ENCODE measurements at regions not wholly inside any gene's neighbourhood (a gene's known extent, or its start where the extent isn't known, plus 50 kb on each side); places are given as distances from the start of the nearest gene placed in this dataset.
"Not testable (repeated sequence)": the region's sequence is repeated elsewhere in the genome, so short reads cannot be mapped to it uniquely, and the experiment has no call there.

GRCh38 chr13:82458169-82458568 lies 1424.1 kb downstream of the SLITRK1 start:
- no peak for DNase-seq (ENCODE audit: low spot score in 2 of 2)
- peaks cover 21 to 44% of the 10 kb centered on the region in 2 donors for H3K9me3 Mint-ChIP-seq
- no peak for ATAC-seq
- no peak overlapping the region for H3K27ac Mint-ChIP-seq
- no peaks in the 10 kb centered on the region for H3K36me3 Mint-ChIP-seq

GRCh38 chr13:82457548-82457947 lies 1424.7 kb downstream of the SLITRK1 start:
- not testable (repeated sequence) for H3K36me3 Mint-ChIP-seq; ATAC-seq; H3K27ac Mint-ChIP-seq; DNase-seq (ENCODE audit: low spot score in 2 of 2)
- peaks cover 18 to 38% of the 10 kb centered on the region in 2 donors for H3K9me3 Mint-ChIP-seq

DNA sequence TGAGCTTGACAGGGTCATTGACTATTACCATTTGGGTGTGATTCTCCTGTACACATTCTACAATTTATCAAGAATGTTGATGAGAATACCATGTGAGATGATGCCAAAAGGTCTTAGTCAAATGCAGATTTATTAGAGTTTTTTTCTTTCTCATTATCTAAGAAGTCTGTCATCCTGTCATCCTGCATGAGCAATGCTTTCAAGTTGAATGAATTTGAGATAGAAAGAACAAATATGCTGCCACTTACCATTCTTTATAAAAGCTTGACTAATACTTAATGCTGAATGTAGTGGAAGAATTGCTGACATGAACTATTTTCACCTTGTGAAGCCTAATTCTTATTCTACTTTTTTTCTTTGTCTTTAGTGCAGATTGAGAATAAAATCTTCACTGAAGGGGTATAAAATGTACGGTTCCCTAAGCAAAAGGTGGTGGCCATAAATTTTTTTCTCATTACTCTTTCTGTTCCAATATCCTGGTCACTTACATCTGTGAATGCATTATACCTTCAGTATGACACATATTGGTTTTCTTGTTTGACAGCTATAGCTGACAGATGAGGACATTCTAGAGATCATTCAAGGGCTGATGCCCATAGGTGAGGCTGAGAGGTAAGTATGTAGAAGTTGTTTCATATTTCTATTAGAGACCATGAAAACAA lies 1434.7 kb downstream of the SLITRK1 start:
- no peaks in the 10 kb centered on the region for H3K36me3 Mint-ChIP-seq
- H3K9me3 Mint-ChIP-seq, result peaks cover 4% of the 10 kb centered on the region in 2 donors
- DNase-seq (ENCODE audit: low spot score in 2 of 2) (no peak), ATAC-seq (no peak)
- H3K27ac Mint-ChIP-seq, result no peak overlapping the region

DNA sequence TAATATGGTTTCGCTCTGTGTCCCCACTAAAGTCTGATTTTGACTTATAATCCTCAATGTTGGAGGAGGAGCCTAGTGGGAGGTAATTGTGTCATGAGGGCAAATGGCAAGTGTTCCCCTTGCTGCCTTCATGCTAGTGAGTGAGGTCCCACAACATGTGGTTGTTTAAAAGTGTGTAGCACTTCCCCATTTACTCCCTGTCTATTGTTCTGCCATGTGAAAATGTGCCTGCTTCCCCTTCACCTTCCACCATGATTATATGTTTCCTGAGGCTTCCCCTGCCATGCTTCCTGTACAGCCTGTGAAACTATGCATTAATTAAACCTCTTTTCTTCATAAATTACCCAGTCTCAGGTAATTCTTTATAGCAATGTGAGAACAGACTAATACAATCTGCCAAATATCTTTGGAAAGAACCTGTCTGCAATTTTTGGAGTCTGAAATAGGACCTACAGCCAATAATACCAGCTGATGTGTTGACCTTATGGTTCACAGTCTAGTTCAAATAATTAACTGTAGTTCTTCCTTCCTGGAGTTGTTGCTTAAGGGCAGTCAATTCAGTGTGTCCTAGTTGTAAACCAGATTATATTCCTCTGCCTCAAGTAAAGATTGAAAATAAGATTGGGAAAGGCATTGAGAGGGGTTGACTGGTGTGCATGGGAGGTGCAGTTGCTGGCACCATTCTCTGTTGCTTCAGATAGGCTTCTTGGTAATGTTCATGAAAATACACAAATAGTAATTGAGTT lies 1442.9 kb downstream of the SLITRK1 start:
- peaks cover 14 to 22% of the 10 kb centered on the region in 2 donors for H3K9me3 Mint-ChIP-seq
- no peak for DNase-seq (ENCODE audit: low spot score in 2 of 2)

DNA sequence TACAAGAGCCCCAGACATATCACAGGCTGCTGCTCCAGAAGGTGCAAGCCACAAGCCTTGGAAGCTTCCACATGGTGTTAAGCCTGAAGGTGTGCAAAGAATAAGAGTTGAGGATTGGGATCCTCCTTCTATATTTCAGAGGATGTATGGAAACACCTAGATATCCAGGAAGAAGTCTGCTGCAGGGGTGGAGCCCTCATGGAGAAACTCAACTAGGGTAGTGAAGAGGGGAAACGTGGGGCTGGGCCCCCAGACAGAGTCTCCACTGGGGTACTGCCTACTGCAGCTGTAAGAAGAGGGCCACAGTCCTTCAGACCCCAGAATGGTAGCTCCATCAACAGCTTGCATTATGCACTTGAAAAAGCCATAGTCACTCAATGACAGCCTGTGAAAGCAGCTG lies 1444.0 kb downstream of the SLITRK1 start:
- Mint-ChIP-seq H3K36me3 (no peaks in the 10 kb centered on the region), H3K27ac (no peak overlapping the region), H3K9me3 (peaks cover 14 to 18% of the 10 kb centered on the region in 2 donors)
- no peak for DNase-seq (ENCODE audit: low spot score in 2 of 2)
- no peak for ATAC-seq

More for the DNA sequence above, 1442.9 kb downstream of the SLITRK1 start:
- no peak for ATAC-seq
- no peak overlapping the region for H3K27ac Mint-ChIP-seq
- H3K36me3 Mint-ChIP-seq, result no peaks in the 10 kb centered on the region

GRCh38 chr13:82436099-82436585 lies 1446.1 kb downstream of the SLITRK1 start:
- no peak for ATAC-seq
- DNase-seq (ENCODE audit: low spot score in 2 of 2), result no peak
- Mint-ChIP-seq H3K9me3 (peaks cover 14 to 21% of the 10 kb centered on the region in 2 donors), H3K36me3 (no peaks in the 10 kb centered on the region), H3K27ac (no peak overlapping the region)

GRCh38 chr13:82432949-82433348 lies 1449.3 kb downstream of the SLITRK1 start:
- H3K9me3 Mint-ChIP-seq, result peaks cover 13% of the 10 kb centered on the region in 2 donors
- H3K27ac Mint-ChIP-seq, result no peak overlapping the region
- ATAC-seq (no peak), DNase-seq (ENCODE audit: low spot score in 2 of 2) (no peak)
- H3K36me3 Mint-ChIP-seq, result peaks cover 0 to 4% of the 10 kb centered on the region in 2 donors

GRCh38 chr13:82412749-82413148 lies 1469.5 kb downstream of the SLITRK1 start:
- Mint-ChIP-seq H3K27ac (no peak overlapping the region), H3K36me3 (no peaks in the 10 kb centered on the region), H3K9me3 (peaks cover 12 to 22% of the 10 kb centered on the region in 2 donors)
- no peak for ATAC-seq
- no peak for DNase-seq (ENCODE audit: low spot score in 2 of 2)

GRCh38 chr13:82407321-82407720 lies 1475.0 kb downstream of the SLITRK1 start:
- H3K9me3 Mint-ChIP-seq, result peaks cover 24 to 40% of the 10 kb centered on the region in 2 donors

GRCh38 chr13:82374719-82375118 lies 1507.6 kb downstream of the SLITRK1 start:
- no peak for ATAC-seq
- Mint-ChIP-seq H3K27ac (no peak overlapping the region), H3K36me3 (no peaks in the 10 kb centered on the region), H3K9me3 (peaks cover 5 to 9% of the 10 kb centered on the region in 2 donors)
- DNase-seq (ENCODE audit: low spot score in 2 of 2), result no peak

More at GRCh38 chr13:82407321-82407720, 1475.0 kb downstream of the SLITRK1 start:
- DNase-seq (ENCODE audit: low spot score in 2 of 2) (no peak), ATAC-seq (no peak)
- Mint-ChIP-seq H3K27ac (no peak overlapping the region), H3K36me3 (no peaks in the 10 kb centered on the region)

DNA sequence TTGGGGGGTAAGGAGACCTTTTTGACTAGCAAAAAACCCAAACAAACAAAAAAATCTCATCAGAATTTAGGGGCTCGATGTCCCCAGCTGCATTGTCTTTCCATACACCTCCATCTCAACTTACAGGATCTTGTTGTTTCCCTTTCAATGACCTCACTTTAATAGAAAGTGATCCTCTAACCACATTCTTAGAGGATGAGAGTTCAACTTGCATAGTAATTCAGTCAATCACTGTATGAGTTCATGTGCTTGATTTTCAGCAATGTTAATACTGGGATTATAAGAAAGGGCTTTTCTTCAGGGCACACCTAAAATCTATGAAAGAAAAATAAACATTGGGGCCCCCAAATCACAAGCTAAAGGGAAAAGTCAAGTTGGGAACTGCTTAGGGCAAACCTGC lies 1512.0 kb downstream of the SLITRK1 start:
- H3K9me3 Mint-ChIP-seq, result peaks cover 9 to 12% of the 10 kb centered on the region in 2 donors
- no peaks in the 10 kb centered on the region for H3K36me3 Mint-ChIP-seq
- ATAC-seq, result no peak
- H3K27ac Mint-ChIP-seq, result no peak overlapping the region
- DNase-seq (ENCODE audit: low spot score in 2 of 2), result no peak

- ATAC-seq (no peak), DNase-seq (ENCODE audit: low spot score in 2 of 2) (no peak)
- Mint-ChIP-seq H3K36me3 (no peaks in the 10 kb centered on the region), H3K9me3 (peaks cover 4 to 7% of the 10 kb centered on the region in 2 donors), H3K27ac (no peak overlapping the region)
These were observed 1517.7 kb downstream of the SLITRK1 start for GRCh38 chr13:82364525-82364924.

DNA sequence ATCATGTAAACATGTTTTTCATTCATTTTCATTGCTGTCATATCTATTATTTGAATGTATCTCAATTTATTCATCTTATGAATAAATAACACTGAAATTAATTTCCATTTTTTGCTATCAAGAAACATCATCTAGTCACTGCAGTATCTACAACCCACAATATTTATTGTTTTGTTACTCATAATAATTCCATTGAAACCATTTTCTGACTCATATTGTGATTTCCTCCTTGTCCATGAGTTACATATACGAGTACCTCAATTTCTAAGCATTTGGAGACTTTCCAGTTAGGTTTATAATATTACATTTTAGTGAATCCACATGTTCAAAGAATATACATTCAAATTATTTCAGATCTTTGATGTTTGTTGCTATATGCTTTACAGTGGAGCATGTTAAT lies 1524.0 kb downstream of the SLITRK1 start:
- peaks cover 13 to 15% of the 10 kb centered on the region in 2 donors for H3K9me3 Mint-ChIP-seq
- ATAC-seq, result no peak
- no peak for DNase-seq (ENCODE audit: low spot score in 2 of 2)
- H3K36me3 Mint-ChIP-seq, result peaks cover 0 to 4% of the 10 kb centered on the region in 2 donors
- H3K27ac Mint-ChIP-seq, result no peak overlapping the region

- Mint-ChIP-seq H3K36me3 (peaks cover 0 to 4% of the 10 kb centered on the region in 2 donors), H3K27ac (no peak overlapping the region), H3K9me3 (peaks cover 13 to 15% of the 10 kb centered on the region in 2 donors)
- DNase-seq (ENCODE audit: low spot score in 2 of 2) (no peak), ATAC-seq (no peak)
These were observed 1525.4 kb downstream of the SLITRK1 start for GRCh38 chr13:82356667-82357410.

DNA sequence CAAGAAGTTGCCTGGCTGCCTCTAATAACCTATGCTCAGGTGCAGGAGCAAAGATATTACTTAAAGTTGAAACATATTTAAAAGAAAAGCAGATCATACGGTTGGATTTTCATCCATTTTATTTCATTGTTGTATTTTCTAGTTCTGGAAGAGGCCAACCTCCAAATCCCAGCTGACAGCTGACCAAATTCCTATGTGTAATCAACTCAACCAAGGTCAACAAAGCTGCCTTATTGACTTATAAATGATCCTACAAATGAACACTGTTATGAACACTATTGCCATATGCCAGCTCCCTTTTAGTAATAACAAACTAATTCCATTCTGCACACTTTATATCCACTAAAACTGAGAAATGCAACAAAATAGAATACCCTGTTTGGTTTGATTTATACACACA lies 1537.4 kb downstream of the SLITRK1 start:
- ATAC-seq (no peak), DNase-seq (ENCODE audit: low spot score in 2 of 2) (no peak)
- H3K27ac Mint-ChIP-seq, result no peak overlapping the region
- peaks cover 4 to 6% of the 10 kb centered on the region in 2 donors for H3K9me3 Mint-ChIP-seq
- H3K36me3 Mint-ChIP-seq, result no peaks in the 10 kb centered on the region

DNA sequence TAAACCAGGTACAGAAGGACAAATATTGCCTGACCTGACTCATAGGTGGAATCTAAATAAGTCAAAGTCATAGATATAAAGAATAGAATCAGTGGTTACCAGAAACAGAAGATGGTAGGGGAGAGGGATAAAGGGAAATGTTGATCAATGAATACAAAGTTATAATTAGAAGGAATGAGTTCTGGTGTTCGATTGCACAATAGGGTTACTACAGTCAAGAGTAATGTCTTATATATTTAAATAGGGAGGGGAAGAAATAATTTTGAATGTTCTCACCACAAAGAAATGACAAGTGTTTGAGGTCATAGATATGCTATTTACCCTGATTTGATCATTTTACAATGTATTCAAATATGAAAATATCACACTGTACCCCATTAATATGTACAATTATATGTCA lies 1541.2 kb downstream of the SLITRK1 start:
- no peaks in the 10 kb centered on the region for H3K36me3 Mint-ChIP-seq
- DNase-seq (ENCODE audit: low spot score in 2 of 2) (no peak), ATAC-seq (no peak)
- no peak overlapping the region for H3K27ac Mint-ChIP-seq
- peaks cover 11 to 13% of the 10 kb centered on the region in 2 donors for H3K9me3 Mint-ChIP-seq

DNA sequence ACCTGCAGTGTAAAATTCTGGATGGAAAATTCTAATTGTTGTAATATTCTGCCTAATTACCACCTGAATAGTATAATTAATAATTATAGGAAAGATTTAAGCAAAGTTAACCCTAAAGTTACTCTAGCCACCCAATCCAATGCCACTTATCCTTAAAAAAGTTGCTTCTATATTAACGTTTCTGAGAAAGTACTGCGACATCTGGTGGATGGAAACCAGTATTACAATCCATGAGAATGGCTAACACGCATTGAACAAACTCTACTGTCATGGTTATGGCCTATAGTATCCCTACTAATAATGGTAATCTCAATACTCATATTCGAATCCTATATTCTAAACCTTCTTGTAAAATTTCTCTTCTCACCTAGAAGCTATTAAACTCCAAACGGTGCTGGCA lies 1551.8 kb downstream of the SLITRK1 start:
- H3K27ac Mint-ChIP-seq, result no peak overlapping the region
- H3K9me3 Mint-ChIP-seq, result peaks cover 12 to 25% of the 10 kb centered on the region in 2 donors
- no peak for ATAC-seq
- no peak for DNase-seq (ENCODE audit: low spot score in 2 of 2)
- H3K36me3 Mint-ChIP-seq, result peaks cover 0 to 8% of the 10 kb centered on the region in 2 donors
